ENCODE measurements at regions not wholly inside any gene's neighbourhood (a gene's known extent, or its start where the extent isn't known, plus 50 kb on each side); places are given as distances from the start of the nearest gene placed in this dataset.
"Not testable (repeated sequence)": the region's sequence is repeated elsewhere in the genome, so short reads cannot be mapped to it uniquely, and the experiment has no call there.

GRCh38 chr20:29307484-29307883 lies 1950.0 kb upstream of the DEFB115 start:
- not testable (repeated sequence) for TF ChIP-seq POLR2A, CTCF, POLR2AphosphoS5 (IDR thresholded peaks at IDR 0.05)
